NB4 (cell line): ENCODE measurements at regions not wholly inside any gene's neighbourhood (a gene's known extent, or its start where the extent isn't known, plus 50 kb on each side); places are given as distances from the start of the nearest gene placed in this dataset.

ENCODE experiments used
- TF ChIP-seq, protein P1 (sequence below): IDR thresholded peaks from one replicate; pipeline ENCODE4 v1.5.1; 2012; ENCODE audit warnings: low read depth, low read length
- TF ChIP-seq, protein P2 (sequence below): IDR thresholded peaks from 2 replicates; pipeline ENCODE4 v1.6.1; 2011; ENCODE audit warnings: low read depth, low read length

DNA sequence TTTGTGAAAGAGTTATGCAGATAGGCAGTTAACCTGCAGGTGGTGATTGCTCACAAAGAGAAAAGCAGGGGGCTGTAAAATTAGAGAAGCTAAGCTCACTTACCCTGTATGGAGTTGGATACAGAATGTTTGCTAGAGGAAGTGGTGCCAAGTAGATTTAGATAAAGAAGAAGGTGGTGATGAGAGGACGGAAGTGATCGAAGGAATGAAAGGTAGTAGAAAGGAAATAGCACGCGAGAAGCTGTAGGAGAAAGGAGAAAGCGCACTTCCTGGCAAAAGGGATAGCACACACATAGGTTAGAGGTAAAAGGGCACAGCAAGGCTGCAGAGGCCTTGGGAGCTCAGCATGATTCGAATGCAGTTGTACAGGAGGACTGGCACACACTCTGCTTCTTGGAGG lies 87.3 kb upstream of the CTSC start:
- TF ChIP-seq, protein P1, sequence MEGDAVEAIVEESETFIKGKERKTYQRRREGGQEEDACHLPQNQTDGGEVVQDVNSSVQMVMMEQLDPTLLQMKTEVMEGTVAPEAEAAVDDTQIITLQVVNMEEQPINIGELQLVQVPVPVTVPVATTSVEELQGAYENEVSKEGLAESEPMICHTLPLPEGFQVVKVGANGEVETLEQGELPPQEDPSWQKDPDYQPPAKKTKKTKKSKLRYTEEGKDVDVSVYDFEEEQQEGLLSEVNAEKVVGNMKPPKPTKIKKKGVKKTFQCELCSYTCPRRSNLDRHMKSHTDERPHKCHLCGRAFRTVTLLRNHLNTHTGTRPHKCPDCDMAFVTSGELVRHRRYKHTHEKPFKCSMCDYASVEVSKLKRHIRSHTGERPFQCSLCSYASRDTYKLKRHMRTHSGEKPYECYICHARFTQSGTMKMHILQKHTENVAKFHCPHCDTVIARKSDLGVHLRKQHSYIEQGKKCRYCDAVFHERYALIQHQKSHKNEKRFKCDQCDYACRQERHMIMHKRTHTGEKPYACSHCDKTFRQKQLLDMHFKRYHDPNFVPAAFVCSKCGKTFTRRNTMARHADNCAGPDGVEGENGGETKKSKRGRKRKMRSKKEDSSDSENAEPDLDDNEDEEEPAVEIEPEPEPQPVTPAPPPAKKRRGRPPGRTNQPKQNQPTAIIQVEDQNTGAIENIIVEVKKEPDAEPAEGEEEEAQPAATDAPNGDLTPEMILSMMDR: no peak
- TF ChIP-seq, protein P2, sequence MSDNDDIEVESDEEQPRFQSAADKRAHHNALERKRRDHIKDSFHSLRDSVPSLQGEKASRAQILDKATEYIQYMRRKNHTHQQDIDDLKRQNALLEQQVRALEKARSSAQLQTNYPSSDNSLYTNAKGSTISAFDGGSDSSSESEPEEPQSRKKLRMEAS: no peak
